Naive B cell (primary cell): ENCODE measurements at regions not wholly inside any gene's neighbourhood (a gene's known extent, or its start where the extent isn't known, plus 50 kb on each side); places are given as distances from the start of the nearest gene placed in this dataset.

ENCODE experiments used
- ATAC-seq, 2 donors: fragments of 150-1000 bp; cut with Tn5 transposase; 2 replicates each; pipeline ENCODE4 v1.10.0; 2021; ENCODE audit warnings: low read depth in 2 of 2, mild to moderate bottlenecking in 2 of 2, moderate library complexity in 2 of 2
- DNase-seq: peaks from one replicate; pipeline ENCODE4 v3.0.0; 2022
- H3K27ac Mint-ChIP-seq, 6 donors: one replicate each; pipeline ENCODE4 v1.8.0; 2020 to 2022; ENCODE audit warnings: mild to moderate bottlenecking in 6 of 6, mixed read lengths in 6 of 6, moderate library complexity in 5 of 6, inconsistent platforms in 2 of 6
- H3K27me3 Mint-ChIP-seq, 3 donors: one replicate each; pipeline ENCODE4 v1.8.0; 2021 to 2022; ENCODE audit warnings: mixed read lengths in 3 of 3, mild to moderate bottlenecking in 1 of 3
- H3K36me3 Mint-ChIP-seq, 2 donors: one replicate each; pipeline ENCODE4 v1.8.0; 2020 to 2022; ENCODE audit warnings: mixed read lengths in 2 of 2, inconsistent platforms in 1 of 2, mild to moderate bottlenecking in 1 of 2
- H3K4me1 Mint-ChIP-seq, 3 donors: one replicate each; pipeline ENCODE4 v1.8.0; 2020 to 2022; ENCODE audit warnings: mixed read lengths in 3 of 3, inconsistent platforms in 1 of 3, mild to moderate bottlenecking in 1 of 3, moderate library complexity in 1 of 3
- H3K4me3 Mint-ChIP-seq, 8 donors: one replicate each; pipeline ENCODE4 v1.8.0; 2020 to 2022; ENCODE audit warnings: mild to moderate bottlenecking in 8 of 8, mixed read lengths in 8 of 8, moderate library complexity in 8 of 8, inconsistent platforms in 2 of 8
- H3K9me3 Mint-ChIP-seq, 7 donors: one replicate each; pipeline ENCODE4 v1.8.0; 2020 to 2022; ENCODE audit warnings: mixed read lengths in 7 of 7, mild to moderate bottlenecking in 5 of 7, inconsistent platforms in 2 of 7, moderate library complexity in 1 of 7

- H3K9me3 Mint-ChIP-seq = peaks cover 0 to 9% (median 0%) of the 10 kb centered on the region in 7 donors
- peak overlapping the region; percentile 62 to 94 (median 87) for H3K4me3 Mint-ChIP-seq
- H3K27ac Mint-ChIP-seq = peak overlapping the region; percentile 94 to 99 (median 98)
- peaks cover 63 to 90% (median 79%) of the 10 kb centered on the region in 3 donors for H3K4me1 Mint-ChIP-seq
- no peaks in the 10 kb centered on the region for H3K27me3 Mint-ChIP-seq
- DNase-seq = peak; percentile 92
- H3K36me3 Mint-ChIP-seq = peaks cover 9 to 31% of the 10 kb centered on the region in 2 donors
- ATAC-seq = peak; percentile 85 to 89
Observed at GRCh38 chr17:77465358-77466041, 324.7 kb downstream of the SEC14L1 start.

GRCh38 chr17:77466140-77466539 is 325.4 kb downstream of the SEC14L1 start:
- DNase-seq (no peak), ATAC-seq (no peak)
- Mint-ChIP-seq H3K27ac (peak overlapping the region; percentile 94 to 99 (median 98)), H3K27me3 (no peaks in the 10 kb centered on the region), H3K36me3 (peaks cover 10 to 35% of the 10 kb centered on the region in 2 donors), H3K4me3 (peak overlapping the region; percentile 62 to 94 (median 87)), H3K4me1 (peaks cover 69 to 91% (median 79%) of the 10 kb centered on the region in 3 donors), H3K9me3 (peaks cover 0 to 10% (median 0%) of the 10 kb centered on the region in 7 donors)

- Mint-ChIP-seq H3K27me3 (no peaks in the 10 kb centered on the region), H3K4me1 (peaks cover 69 to 91% (median 79%) of the 10 kb centered on the region in 3 donors), H3K27ac (peak overlapping the region; percentile 38 to 99 (median 98)), H3K9me3 (peaks cover 0 to 10% (median 0%) of the 10 kb centered on the region in 7 donors), H3K4me3 (peak overlapping the region; percentile 62 to 94 (median 87)), H3K36me3 (peaks cover 10 to 35% of the 10 kb centered on the region in 2 donors)
- DNase-seq = no peak
- ATAC-seq = no peak
Observed at GRCh38 chr17:77466596-77467223, 325.9 kb downstream of the SEC14L1 start.

GRCh38 chr17:77467521-77467920 is 326.8 kb downstream of the SEC14L1 start:
- peaks cover 76 to 91% (median 79%) of the 10 kb centered on the region in 3 donors for H3K4me1 Mint-ChIP-seq
- peak overlapping the region in 1 of 8 donors; percentile 87 for H3K4me3 Mint-ChIP-seq
- H3K9me3 Mint-ChIP-seq = peaks cover 0 to 10% (median 0%) of the 10 kb centered on the region in 7 donors
- peak overlapping the region in 2 of 6 donors; percentile 99 for H3K27ac Mint-ChIP-seq
- no peaks in the 10 kb centered on the region for H3K27me3 Mint-ChIP-seq
- ATAC-seq (no peak), DNase-seq (no peak)
- peaks cover 10 to 35% of the 10 kb centered on the region in 2 donors for H3K36me3 Mint-ChIP-seq

- no peaks in the 10 kb centered on the region for H3K27me3 Mint-ChIP-seq
- peak overlapping the region in 7 of 8 donors; percentile 26 to 81 (median 62) for H3K4me3 Mint-ChIP-seq
- peak overlapping the region; percentile 69 to 99 (median 92) for H3K27ac Mint-ChIP-seq
- ATAC-seq (no peak), DNase-seq (no peak)
- peaks cover 0 to 10% (median 0%) of the 10 kb centered on the region in 7 donors for H3K9me3 Mint-ChIP-seq
- H3K4me1 Mint-ChIP-seq = peaks cover 83 to 93% (median 85%) of the 10 kb centered on the region in 3 donors
- peaks cover 10 to 35% of the 10 kb centered on the region in 2 donors for H3K36me3 Mint-ChIP-seq
Observed at GRCh38 chr17:77468897-77469296, 328.1 kb downstream of the SEC14L1 start.

- DNase-seq (no peak), ATAC-seq (no peak)
- Mint-ChIP-seq H3K27me3 (no peaks in the 10 kb centered on the region), H3K27ac (peak overlapping the region in 5 of 6 donors; percentile 93 to 99 (median 95)), H3K4me1 (peaks cover 89 to 93% (median 90%) of the 10 kb centered on the region in 3 donors), H3K9me3 (peaks cover 0 to 10% (median 0%) of the 10 kb centered on the region in 7 donors), H3K4me3 (peak overlapping the region in 6 of 8 donors; percentile 33 to 92 (median 72)), H3K36me3 (peaks cover 10 to 27% of the 10 kb centered on the region in 2 donors)
Observed at GRCh38 chr17:77470330-77470786, 329.6 kb downstream of the SEC14L1 start.

GRCh38 chr17:77470800-77471733 is 330.3 kb downstream of the SEC14L1 start:
- no peak for ATAC-seq
- Mint-ChIP-seq H3K4me1 (peaks cover 89 to 93% (median 91%) of the 10 kb centered on the region in 3 donors), H3K27ac (peak overlapping the region in 5 of 6 donors; percentile 93 to 99 (median 94)), H3K27me3 (no peaks in the 10 kb centered on the region), H3K9me3 (peaks cover 0 to 10% (median 0%) of the 10 kb centered on the region in 7 donors), H3K36me3 (peaks cover 10 to 27% of the 10 kb centered on the region in 2 donors), H3K4me3 (peak overlapping the region in 7 of 8 donors; percentile 68 to 92 (median 80))
- DNase-seq = no peak

- ATAC-seq = no peak
- no peak for DNase-seq
- Mint-ChIP-seq H3K4me1 (peaks cover 85 to 93% (median 92%) of the 10 kb centered on the region in 3 donors), H3K36me3 (peaks cover 10 to 27% of the 10 kb centered on the region in 2 donors), H3K4me3 (peak overlapping the region; percentile 52 to 92 (median 84)), H3K9me3 (peaks cover 0 to 10% (median 0%) of the 10 kb centered on the region in 7 donors), H3K27me3 (no peaks in the 10 kb centered on the region), H3K27ac (peak overlapping the region; percentile 92 to 99 (median 95))
Observed at GRCh38 chr17:77471984-77472461, 331.3 kb downstream of the SEC14L1 start.

GRCh38 chr17:77472468-77473310 is 331.9 kb downstream of the SEC14L1 start:
- ATAC-seq (peak; percentile 29 to 34), DNase-seq (no peak)
- Mint-ChIP-seq H3K36me3 (peaks cover 10 to 27% of the 10 kb centered on the region in 2 donors), H3K4me1 (peaks cover 87 to 99% (median 97%) of the 10 kb centered on the region in 3 donors), H3K27ac (peak overlapping the region; percentile 82 to 99 (median 95)), H3K9me3 (peaks cover 0 to 10% (median 0%) of the 10 kb centered on the region in 7 donors), H3K27me3 (no peaks in the 10 kb centered on the region), H3K4me3 (peak overlapping the region; percentile 52 to 92 (median 84))

- peaks cover 81 to 96% (median 96%) of the 10 kb centered on the region in 3 donors for H3K4me1 Mint-ChIP-seq
- H3K27me3 Mint-ChIP-seq = no peaks in the 10 kb centered on the region
- H3K4me3 Mint-ChIP-seq = peak overlapping the region; percentile 52 to 92 (median 76)
- no peak for DNase-seq
- peaks cover 10 to 22% of the 10 kb centered on the region in 2 donors for H3K36me3 Mint-ChIP-seq
- H3K9me3 Mint-ChIP-seq = peaks cover 0 to 10% (median 0%) of the 10 kb centered on the region in 7 donors
- peak overlapping the region; percentile 12 to 99 (median 83) for H3K27ac Mint-ChIP-seq
- ATAC-seq = no peak
Observed at GRCh38 chr17:77473615-77474226, 333.0 kb downstream of the SEC14L1 start.

- ATAC-seq = no peak
- H3K4me1 Mint-ChIP-seq = peaks cover 77 to 96% (median 96%) of the 10 kb centered on the region in 3 donors
- H3K36me3 Mint-ChIP-seq = peaks cover 10 to 14% of the 10 kb centered on the region in 2 donors
- no peak for DNase-seq
- H3K9me3 Mint-ChIP-seq = peaks cover 0 to 10% (median 0%) of the 10 kb centered on the region in 7 donors
- peak overlapping the region; percentile 82 to 99 (median 92) for H3K27ac Mint-ChIP-seq
- H3K4me3 Mint-ChIP-seq = peak overlapping the region; percentile 52 to 92 (median 76)
- H3K27me3 Mint-ChIP-seq = no peaks in the 10 kb centered on the region
Observed at GRCh38 chr17:77474292-77474988, 333.7 kb downstream of the SEC14L1 start.
